Fibroblast of the conjunctiva (primary cell): ENCODE measurements at regions not wholly inside any gene's neighbourhood (a gene's known extent, or its start where the extent isn't known, plus 50 kb on each side); places are given as distances from the start of the nearest gene placed in this dataset.
"Not testable (repeated sequence)": the region's sequence is repeated elsewhere in the genome, so short reads cannot be mapped to it uniquely, and the experiment has no call there.

Experiments
- DNase-seq: peaks from one replicate; pipeline ENCODE4 v3.0.0-alpha.2; 2010; ENCODE audit warnings: low read depth

DNA sequence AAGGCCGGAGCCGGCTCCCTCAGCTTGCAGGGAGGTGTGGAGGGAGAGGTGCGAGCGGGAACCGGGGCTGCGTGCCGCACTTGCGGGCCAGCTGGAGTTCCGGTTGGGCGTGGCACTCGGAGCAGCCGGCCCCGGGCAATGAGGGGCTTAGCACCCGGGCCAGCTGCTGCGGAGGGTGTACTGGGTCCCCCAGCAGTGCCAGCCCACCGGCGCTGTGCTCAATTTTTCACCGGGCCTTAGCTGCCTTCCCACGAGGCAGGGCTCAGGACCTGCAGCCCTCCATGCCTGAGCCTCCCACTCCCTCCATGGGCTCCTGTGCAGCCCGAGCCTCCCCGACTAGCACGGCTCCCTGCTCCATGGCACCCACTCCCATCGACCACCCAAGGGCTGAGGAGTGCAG lies 62.2 kb upstream of the ANKRD55 start:
- DNase-seq = not testable (repeated sequence)

DNA sequence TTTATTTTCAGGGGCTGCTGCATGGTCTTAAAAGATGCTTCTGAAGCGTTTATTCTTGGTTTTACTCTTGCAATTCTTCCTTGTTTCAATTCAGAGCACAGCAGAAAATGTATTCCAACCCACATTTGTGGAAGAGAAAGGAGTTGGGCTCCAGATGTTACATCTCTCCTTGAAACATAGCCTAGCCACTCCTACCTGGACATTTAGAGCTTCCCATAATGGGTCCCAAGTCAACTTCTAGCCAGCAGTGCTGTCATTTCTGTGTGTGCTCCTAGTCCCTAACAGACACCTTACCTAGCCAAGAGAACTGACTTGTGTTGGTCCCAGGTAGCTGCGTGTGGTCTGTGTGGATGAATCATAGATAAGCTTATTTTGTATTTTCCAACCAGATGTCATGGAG lies 61.2 kb upstream of the ANKRD55 start:
- no peak for DNase-seq

DNA sequence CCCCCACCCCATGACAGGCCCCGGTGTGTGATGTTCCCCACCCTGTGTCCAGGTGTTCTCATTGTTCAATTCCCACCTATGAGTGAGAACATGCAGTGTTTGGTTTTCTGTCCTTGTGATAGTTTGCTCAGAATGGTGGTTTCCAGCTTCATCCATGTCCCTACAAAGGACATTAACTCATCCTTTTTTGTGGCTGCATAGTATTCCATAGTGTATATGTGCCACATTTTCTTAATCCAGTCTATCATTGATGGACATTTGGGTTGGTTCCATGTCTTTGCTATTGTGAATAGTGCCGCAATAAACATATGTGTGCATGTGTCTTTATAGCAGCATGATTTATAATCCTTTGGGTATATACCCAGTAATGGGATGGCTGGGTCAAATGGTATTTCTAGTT lies 59.7 kb upstream of the ANKRD55 start:
- not testable (repeated sequence) for DNase-seq

DNA sequence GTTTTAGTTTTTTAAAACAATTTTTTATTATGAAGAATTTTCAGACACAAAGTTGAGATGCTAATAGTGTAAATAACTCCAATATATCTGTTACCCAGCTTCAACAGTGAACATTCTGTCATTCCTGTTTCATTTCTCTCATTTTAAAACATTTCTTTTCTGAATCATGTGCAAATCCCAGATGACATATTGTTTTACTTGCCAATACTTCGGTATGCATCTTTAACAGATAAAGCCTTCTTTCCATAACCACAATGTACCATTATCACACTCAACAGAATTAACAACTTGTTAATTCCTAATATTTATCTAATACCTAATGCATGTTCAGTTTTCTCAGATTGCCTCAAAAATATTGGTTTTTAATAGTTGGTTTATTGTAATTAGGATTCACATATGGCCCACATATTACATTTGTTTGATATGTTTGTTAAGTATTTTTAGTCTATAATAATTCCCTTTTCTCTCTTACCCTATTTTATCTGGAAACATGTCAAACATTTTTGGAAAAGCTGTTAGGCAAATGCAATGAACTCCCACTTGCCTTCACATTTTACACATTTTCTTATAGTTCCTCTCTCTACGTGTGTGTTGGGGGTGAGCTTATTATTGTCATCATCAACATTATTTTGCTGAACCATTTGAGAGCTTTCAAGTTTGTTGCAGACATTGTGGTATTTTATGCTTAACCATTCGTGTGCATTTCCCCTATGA lies 58.7 kb upstream of the ANKRD55 start:
- no peak for DNase-seq

DNA sequence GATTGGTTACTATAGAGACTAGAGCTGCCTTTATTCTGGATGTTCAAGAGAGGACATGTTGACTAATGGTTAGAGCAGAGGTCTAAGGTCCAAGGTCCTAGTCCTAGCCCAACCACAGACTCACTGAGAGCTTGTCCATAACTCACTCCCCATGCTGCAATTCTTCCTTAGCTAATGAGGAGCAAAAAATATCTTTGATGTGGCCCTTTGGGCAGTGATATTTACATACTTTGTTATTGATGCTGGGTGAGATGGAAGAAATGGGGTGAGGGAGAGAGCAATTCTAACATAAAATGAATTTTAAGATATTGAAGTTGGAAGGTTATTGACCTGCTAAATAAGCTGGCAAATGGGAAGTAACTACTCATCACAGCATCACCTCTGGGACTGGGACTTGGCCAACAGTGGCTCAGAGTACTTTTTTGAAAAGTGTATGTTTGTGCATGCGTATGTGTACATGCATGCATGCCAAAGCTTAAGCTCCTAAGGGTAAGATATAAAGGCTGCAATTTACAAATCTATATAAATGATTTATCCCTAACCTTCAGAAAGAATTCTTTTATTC lies 58.0 kb upstream of the ANKRD55 start:
- DNase-seq = no peak

DNA sequence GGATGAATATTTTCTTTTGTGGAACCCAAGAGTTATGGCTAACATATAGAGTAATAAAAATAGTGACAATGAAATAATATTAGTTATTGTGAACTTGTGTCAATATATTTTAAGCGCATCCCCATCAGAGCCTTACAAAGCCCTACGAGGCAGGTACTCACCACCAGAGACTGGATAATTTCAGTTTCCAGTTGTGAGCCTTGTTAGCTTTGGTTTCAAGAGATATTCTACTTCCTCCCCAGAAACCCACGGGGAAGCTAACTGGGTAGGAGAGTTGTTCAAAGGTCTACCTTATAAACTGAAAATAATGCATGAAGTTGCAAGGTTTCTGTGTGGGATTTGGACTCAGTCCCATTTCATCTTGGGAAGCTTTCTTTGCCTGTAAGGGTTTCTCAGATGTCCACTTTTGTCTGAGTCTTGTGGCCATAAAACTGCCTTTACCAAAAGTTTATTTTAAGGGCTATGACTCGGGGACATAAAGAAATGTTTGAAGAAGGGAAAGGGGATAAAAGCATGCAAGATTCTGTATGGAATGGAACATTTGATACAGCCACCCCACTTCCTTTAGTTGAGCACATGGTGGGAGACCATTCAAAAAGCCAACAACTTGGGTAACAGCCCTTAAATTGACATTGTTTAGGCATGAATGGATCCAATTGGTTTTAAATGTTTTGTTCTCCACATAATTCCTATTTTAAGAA lies 57.4 kb upstream of the ANKRD55 start:
- no peak for DNase-seq

DNA sequence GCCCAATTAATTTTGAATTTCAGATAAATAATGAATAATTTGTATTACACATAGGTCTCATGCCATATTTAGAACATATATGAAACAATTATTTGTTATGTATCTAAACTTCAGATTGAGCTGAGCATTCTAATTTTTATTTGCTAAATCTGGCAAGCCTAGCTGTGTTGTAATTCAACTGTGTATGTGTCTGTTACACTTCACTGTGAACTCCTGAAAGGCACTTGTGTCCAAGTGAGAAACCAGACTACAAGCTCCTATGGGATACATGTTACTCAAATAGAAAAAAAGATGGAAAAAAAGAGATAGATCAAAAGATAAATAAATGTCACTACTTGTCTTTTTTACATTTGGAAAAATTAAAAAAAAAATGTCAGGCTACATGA lies 56.5 kb upstream of the ANKRD55 start:
- no peak for DNase-seq

DNA sequence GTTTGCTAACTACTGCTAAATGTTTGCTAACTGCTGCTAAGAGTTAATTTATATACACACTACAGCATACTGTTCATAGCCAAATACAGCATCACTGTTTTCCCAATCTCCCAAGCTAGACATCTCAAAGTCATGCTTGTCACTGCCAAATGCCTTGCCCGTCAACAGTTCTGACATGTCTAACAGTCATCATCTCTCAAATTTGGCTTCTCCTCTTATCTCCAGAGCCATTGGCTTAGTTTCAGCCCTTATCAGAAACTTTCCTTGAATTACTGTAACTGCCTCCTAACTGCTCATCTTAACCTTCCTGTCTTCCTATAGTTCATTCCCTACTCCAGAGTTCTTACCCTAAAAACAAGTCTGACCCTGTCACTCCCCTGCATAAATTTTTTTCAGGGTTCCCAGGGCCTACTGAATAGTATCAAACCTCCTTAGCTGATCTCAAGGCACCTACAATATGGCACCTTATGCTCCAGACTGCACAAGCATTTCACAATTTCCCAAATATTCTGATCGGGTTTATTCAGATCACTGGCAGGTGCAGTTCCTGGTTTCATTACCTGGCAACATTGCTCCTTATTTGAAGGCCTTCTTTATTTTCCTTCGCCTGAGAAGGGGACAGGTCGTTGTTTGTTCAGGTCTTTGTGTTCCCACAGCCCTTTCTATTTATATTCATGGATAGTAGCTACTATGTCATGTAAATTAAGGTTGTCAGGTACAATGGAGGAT lies 55.9 kb upstream of the ANKRD55 start:
- no peak for DNase-seq

DNA sequence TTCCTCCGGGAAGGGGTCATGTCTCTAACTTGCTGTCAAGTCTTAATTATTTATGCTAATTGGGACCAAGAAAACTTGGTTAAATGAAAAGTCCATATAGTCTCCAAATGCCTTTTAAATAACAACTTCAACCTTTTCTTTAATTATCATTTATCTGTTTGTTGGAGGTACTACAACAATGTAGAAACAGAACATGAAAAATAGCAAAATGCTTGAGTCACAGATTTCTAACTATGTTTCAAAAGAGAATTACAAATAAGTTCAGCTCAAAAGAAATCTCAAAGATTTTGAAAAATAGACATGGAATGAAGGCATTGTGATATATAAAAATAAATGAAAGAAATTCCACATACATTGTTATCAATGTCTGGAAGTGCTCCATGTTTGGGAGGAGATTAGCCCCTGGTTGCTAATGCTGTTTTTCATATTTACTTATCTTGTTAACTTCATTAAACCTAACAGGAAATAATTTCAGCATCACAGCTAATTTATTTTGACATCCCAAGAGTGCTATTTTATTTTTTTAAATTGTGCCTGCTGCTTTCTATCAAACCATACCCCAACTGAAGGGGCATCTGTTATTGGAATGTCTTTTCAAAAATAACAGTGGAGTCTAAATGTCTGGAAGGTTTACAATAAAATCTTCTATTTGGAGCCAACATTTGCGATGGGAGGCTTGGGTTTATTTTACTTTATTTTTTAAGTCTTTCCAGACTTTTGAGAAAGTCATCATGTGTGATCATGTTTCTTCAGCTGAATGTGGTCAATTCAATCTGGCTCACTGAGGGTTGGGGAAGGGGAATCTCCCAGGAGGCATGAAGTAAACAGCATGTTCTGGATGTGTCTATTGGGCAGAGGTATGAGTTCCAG lies 53.1 kb upstream of the ANKRD55 start:
- DNase-seq = no peak

DNA sequence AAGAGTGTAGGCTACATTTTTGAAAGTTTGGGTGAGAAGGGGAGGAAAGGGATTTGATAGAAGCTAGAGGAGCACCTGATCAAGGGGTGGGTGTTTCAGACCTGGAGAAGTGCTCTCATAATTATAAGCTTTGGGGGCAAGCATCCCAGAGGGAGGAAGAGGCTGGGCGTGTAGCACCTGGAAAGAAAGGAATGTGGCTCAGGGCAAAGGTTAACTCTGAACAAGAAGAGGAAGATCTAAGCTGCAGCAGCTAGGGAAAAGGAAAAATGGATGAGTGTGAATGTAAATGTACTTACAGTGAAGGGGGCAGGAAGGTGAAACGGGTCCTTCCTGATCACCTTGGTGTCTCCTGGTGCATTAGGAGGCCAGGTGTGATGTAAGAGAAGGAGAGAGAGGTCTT lies 49.8 kb upstream of the ANKRD55 start:
- DNase-seq = no peak
